ENCODE measurements at regions not wholly inside any gene's neighbourhood (a gene's known extent, or its start where the extent isn't known, plus 50 kb on each side); places are given as distances from the start of the nearest gene placed in this dataset.

DNA sequence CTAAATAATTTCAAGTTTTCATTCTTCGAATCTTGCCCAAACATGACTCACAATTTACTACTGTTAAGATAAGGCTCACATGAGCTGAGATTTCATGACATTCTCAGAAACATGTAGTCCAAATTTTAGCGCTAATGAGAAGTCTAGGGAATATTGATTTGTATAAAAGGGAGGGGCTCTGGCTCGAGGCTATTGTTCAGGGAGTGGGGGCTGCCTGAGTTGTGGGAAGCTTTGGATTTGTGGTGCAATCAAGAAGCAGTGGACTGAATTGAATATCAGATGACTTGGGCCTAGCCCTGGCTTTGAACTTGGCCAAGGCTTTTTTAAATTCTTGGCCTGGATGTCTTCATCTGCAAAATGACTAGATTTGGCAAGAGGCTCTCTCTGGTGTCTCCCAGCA, 674.9 kb upstream of the FANCL start:
- TF ChIP-seq, protein P1, sequence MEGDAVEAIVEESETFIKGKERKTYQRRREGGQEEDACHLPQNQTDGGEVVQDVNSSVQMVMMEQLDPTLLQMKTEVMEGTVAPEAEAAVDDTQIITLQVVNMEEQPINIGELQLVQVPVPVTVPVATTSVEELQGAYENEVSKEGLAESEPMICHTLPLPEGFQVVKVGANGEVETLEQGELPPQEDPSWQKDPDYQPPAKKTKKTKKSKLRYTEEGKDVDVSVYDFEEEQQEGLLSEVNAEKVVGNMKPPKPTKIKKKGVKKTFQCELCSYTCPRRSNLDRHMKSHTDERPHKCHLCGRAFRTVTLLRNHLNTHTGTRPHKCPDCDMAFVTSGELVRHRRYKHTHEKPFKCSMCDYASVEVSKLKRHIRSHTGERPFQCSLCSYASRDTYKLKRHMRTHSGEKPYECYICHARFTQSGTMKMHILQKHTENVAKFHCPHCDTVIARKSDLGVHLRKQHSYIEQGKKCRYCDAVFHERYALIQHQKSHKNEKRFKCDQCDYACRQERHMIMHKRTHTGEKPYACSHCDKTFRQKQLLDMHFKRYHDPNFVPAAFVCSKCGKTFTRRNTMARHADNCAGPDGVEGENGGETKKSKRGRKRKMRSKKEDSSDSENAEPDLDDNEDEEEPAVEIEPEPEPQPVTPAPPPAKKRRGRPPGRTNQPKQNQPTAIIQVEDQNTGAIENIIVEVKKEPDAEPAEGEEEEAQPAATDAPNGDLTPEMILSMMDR (IDR thresholded peaks at IDR 0.05; ENCODE audit: low read depth, low read length): no peak
- no peak overlapping the region for H3K4me3 ChIP-seq (ENCODE audit: low read depth, low read length)

DNA sequence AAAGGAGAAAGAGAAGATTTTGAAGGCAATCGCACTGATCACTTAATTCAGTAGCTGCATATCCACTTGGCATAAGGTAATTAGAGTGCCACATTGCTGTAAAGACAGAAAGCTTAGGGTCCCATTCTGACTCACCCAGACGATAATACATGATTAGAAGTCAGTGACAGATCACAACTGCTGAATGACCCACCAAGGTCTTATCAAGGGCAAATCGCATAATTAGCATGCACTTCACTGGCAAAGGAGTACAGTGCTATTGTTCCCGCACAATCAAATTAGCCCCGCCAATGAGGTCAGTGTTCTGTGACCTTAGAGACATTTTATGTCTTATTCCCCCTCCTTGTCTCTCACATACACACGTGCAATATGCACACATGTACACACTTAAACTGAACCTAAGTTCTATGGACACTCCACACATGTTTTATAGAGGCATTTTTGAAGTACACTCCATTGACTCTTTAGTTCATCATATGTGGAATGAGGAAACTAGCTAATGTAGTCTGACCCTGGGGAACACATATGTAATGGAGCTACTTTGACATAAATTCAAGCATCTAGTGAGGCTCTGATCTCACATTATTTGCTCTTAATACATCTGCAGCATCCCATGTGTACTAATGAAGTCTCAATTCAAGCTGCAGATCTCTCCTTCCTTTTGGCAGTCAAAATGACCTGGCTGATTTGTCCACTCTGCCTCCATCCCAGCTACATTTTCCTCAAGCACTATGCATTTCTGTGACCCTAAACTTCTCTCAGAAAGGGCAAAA, 673.8 kb upstream of the FANCL start:
- no peak overlapping the region for H3K4me3 ChIP-seq (ENCODE audit: low read depth, low read length)
- TF ChIP-seq, protein P1 (IDR thresholded peaks at IDR 0.05; ENCODE audit: low read depth, low read length): no peak

DNA sequence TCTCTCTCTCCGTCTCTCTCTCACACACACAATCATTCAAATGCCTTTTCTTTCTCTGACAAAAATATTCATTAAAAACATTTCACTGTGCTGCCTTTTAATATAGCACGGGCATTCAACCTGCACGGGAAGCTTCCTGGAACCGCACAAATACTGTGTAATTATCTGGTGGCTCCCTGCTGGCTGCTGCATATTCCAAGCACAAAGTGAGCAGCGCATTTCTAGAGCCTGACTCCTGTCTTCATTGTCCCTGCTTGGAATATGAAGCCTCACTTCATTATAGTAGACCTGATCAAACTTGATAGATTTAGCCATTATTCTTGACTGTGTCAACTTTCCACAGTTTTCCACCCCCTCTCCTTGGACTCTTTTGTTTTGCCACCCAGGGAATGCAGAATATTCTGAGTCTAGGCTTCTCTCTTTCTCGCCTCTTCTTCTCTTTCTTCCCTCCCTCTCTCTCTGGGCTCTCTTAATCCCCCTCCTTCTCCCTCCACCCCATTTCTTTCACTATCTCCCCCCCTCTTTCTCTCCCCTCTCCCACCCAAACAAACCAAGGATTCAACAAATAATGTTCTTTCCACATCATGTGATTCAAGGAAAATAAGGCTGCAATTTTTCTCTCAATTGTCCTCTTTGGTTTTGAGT, 672.1 kb upstream of the FANCL start:
- TF ChIP-seq, protein P1 (IDR thresholded peaks at IDR 0.05; ENCODE audit: low read depth, low read length): no peak
- no peak overlapping the region for H3K4me3 ChIP-seq (ENCODE audit: low read depth, low read length)

DNA sequence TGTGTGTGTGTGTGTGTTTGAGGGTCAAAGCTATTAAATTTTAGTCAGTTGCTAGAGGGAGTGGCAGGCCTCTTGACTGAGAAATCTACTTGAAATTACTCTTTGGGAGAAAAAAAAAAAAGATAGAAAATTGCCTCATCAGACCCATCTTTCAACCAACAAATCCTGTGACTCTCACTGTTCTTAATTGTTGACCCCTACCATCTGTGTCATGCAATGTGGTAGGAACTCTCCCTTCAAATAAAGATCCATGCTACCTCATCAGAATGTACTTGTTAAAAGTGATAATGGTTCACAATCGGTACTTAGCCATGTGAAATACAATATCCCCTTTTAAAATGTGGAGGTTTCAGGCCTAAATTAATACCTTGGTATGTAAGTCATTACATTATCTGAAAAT, 670.8 kb upstream of the FANCL start:
- H3K4me3 ChIP-seq (ENCODE audit: low read depth, low read length): no peak overlapping the region
- TF ChIP-seq, protein P1 (IDR thresholded peaks at IDR 0.05; ENCODE audit: low read depth, low read length): no peak

DNA sequence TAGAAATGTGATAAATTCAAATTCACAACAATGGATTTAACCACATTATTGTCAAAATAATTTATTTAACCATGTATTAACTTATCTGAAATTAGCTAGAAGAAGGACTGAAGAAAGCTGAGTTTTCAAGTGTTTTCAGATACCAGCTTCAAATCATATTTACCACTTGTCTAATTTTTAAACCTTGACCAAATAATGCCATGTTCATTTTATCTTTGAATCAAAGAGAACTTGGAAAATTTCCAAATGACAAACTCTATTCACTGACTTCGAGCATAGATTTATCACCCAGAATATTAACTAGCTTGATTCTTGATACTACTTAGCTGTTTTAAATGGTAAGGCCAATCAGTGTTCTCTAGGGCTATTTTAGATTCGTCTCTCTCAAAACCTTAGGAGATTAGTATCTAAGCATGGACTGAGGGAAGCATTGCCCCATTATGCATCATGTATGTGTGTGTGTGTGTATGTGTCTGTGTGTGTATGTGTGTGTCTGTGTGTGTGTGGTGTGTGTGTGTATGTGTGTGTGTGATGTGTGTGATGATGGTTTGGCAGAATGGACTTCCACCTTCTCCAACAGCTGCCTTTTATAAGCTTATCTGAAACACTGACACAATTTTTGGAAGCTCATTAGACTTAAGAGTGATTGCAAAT, 667.5 kb upstream of the FANCL start:
- TF ChIP-seq, protein P1 (IDR thresholded peaks at IDR 0.05; ENCODE audit: low read depth, low read length): no peak
- no peak overlapping the region for H3K4me3 ChIP-seq (ENCODE audit: low read depth, low read length)

DNA sequence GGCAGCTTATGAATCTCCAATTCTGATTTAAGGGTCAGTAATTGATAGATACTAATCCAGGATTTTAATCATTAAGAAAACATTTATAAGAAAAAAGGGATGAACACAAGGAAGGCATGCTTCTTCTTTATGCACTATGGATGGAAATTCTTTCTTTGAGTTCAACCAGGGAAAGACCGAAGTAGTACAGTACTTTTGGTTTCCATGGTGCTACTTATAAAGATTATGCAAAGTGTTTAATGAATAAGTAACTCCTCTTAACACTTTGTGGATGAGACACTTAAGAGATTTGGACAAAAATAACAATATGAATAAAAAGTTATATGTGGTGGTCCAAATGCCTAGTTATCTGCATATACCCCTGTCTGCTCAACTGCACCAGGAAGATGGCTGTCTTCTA, 666.5 kb upstream of the FANCL start:
- no peak overlapping the region for H3K4me3 ChIP-seq (ENCODE audit: low read depth, low read length)
- TF ChIP-seq, protein P1 (IDR thresholded peaks at IDR 0.05; ENCODE audit: low read depth, low read length): no peak

All from WI38 (cell line).